Retinal pigment epithelial cell (primary cell): ENCODE measurements at regions not wholly inside any gene's neighbourhood (a gene's known extent, or its start where the extent isn't known, plus 50 kb on each side); places are given as distances from the start of the nearest gene placed in this dataset.

Experiments used
- DNase-seq: peaks from one replicate; pipeline ENCODE4 v3.0.0-alpha.2; 2010; ENCODE audit warnings: low read depth
- H3K4me3 ChIP-seq: 2 replicates; pipeline ENCODE4 v1.5.1; 2011; ENCODE audit warnings: mild to moderate bottlenecking, low read length, control low read depth, moderate library complexity
- TF ChIP-seq, protein P1 (sequence below): conservative IDR thresholded peaks from 2 replicates; pipeline ENCODE4 v1.5.1; 2011; ENCODE audit warnings: low read depth, low read length, control low read depth, inconsistent platforms

DNA sequence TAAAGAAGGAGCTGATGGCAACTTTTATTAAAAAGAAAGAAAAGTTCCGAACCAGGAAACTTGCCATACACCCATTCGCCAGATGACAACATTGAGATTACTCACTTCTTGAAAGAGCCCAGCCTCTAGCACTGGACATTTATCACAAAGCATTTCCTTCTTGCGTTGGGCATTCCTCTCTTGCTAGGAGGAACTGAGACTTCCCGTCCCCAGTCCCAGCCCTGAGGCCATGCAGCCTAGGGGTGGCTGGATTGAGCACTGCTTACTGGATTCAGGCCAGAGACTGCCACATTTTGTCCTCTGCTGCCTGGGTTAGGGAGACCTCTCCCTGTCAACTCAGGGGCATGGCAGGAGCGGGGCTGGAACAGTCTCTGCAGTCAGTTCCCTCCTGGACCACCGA, 80.1 kb downstream of the SDC1 start:
- no peak for DNase-seq
- no peak overlapping the region for H3K4me3 ChIP-seq
- TF ChIP-seq, protein P1, sequence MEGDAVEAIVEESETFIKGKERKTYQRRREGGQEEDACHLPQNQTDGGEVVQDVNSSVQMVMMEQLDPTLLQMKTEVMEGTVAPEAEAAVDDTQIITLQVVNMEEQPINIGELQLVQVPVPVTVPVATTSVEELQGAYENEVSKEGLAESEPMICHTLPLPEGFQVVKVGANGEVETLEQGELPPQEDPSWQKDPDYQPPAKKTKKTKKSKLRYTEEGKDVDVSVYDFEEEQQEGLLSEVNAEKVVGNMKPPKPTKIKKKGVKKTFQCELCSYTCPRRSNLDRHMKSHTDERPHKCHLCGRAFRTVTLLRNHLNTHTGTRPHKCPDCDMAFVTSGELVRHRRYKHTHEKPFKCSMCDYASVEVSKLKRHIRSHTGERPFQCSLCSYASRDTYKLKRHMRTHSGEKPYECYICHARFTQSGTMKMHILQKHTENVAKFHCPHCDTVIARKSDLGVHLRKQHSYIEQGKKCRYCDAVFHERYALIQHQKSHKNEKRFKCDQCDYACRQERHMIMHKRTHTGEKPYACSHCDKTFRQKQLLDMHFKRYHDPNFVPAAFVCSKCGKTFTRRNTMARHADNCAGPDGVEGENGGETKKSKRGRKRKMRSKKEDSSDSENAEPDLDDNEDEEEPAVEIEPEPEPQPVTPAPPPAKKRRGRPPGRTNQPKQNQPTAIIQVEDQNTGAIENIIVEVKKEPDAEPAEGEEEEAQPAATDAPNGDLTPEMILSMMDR, result no peak

GRCh38 chr2:20144196-20144595, 80.7 kb downstream of the SDC1 start:
- TF ChIP-seq, protein P1, result no peak
- no peak for DNase-seq
- no peak overlapping the region for H3K4me3 ChIP-seq

DNA sequence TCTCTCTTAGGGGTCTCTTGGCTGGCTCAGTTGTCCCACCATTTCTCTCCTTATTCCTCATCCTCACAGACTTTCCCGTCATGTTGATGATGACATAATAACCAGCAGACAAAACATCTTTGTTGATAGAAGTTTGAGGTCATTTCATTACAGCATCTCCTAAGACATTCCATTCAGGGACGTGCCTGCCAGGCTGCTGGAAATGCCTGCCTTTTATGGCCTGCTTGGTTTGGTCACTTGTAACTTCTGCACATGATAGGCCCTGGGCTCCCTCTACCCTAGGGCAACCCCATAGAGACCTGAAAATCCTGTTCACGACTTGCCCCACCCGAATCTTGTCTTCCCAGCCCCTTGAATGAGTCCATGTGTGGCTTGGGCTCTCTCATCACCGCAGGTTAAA, 81.7 kb downstream of the SDC1 start:
- TF ChIP-seq, protein P1, result no peak
- no peak for DNase-seq

DNA sequence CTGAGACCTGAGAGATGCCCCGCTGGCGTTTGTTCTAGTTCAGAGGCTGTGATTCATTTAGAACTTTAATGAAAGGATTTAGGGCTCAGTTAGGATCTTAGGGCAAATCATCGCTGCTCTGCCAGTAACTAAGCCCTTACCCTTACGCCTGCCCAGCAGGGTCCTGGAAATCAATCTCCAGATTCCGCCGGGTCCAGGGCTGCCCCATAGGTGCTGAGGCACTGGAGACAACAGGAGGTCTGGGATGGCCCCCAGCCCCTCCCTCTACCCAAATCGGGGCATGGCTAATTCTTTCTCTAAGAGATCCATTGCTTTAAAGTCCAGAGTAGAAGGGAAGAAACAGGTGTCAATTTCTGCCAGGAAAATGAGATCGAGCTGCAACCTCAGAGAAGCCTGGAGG, 83.1 kb downstream of the SDC1 start:
- peak; percentile 48 for DNase-seq
- H3K4me3 ChIP-seq, result no peak overlapping the region
- TF ChIP-seq, protein P1, result no peak

More for the DNA sequence above, 81.7 kb downstream of the SDC1 start:
- H3K4me3 ChIP-seq, result no peak overlapping the region

- peak; percentile 96 for DNase-seq
- no peak overlapping the region for H3K4me3 ChIP-seq
- TF ChIP-seq, protein P1, result no peak
Observed at GRCh38 chr2:20141056-20141762, 83.7 kb downstream of the SDC1 start.

DNA sequence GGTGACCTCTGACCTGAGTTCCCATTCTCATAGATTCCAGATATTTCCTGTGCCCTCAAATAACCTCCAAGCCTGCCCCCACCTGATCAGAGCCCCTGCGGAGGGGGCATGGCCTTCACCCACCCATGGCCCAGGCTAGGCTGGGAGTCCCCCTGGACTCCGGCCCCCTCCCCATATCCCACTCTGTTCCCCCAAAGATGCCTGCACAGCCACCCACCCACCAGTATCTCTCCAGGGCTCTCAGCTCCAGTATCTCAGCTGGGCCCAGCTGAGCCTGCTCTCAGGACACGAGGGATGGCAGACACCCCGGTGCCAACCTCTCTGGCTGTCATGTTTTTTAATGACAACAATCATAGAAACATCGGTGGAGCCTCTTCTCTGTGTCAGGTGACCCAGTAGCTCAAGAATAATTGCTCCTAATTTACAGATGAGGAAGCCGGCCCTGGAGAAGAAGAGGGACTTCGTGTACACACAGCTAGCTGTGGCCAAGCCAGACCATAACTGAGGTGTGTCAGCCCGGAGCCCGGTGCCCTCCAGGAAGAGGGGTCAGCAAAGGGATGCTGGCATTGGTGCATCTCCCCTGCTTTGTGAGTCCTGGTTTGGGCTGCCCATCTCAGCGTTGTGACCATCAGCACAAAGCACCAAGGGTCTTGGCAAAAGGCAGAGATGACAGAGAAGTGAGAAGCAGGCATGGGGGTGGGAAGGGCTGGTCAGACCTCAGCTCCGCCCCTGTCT, 84.4 kb downstream of the SDC1 start:
- TF ChIP-seq, protein P1, result no peak
- DNase-seq, result no peak
- no peak overlapping the region for H3K4me3 ChIP-seq
